OCI-M1 (cell line): ENCODE measurements at regions not wholly inside any gene's neighbourhood (a gene's known extent, or its start where the extent isn't known, plus 50 kb on each side); places are given as distances from the start of the nearest gene placed in this dataset.
"Not testable (repeated sequence)": the region's sequence is repeated elsewhere in the genome, so short reads cannot be mapped to it uniquely, and the experiment has no call there.

Experiments used
- DNase-seq: peaks from one replicate; lab custom pipeline; 2025; lab: John Stamatoyannopoulos, UW

GRCh38 chr18:51330739-51331138 lies 133.3 kb upstream of the MEX3C start:
- DNase-seq = no peak

DNA sequence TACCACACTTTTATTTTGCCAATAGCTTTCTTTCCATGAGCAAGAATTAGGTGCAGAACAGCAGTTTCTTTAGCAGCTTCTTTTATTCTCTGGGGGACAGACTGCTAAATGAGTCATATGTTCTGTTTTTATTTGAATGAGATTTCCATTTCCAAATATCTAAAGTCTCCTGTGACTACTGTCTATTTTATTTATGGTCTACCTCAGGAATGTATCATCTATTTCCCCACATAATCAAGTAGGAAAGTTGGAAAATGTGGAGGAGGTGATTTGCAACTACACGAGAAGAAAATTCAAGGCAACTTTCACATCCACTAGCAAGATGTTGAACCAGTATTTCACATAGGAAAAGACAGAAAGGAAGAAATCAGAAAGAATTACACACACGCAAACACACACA lies 139.9 kb upstream of the MEX3C start:
- DNase-seq = no peak

- DNase-seq = no peak
Observed at GRCh38 chr18:51339856-51340255, 142.4 kb upstream of the MEX3C start.

- no peak for DNase-seq
Observed at GRCh38 chr18:51340332-51340731, 142.9 kb upstream of the MEX3C start.

- peak; percentile 11 for DNase-seq
Observed at GRCh38 chr18:51342815-51343214, 145.3 kb upstream of the MEX3C start.

DNA sequence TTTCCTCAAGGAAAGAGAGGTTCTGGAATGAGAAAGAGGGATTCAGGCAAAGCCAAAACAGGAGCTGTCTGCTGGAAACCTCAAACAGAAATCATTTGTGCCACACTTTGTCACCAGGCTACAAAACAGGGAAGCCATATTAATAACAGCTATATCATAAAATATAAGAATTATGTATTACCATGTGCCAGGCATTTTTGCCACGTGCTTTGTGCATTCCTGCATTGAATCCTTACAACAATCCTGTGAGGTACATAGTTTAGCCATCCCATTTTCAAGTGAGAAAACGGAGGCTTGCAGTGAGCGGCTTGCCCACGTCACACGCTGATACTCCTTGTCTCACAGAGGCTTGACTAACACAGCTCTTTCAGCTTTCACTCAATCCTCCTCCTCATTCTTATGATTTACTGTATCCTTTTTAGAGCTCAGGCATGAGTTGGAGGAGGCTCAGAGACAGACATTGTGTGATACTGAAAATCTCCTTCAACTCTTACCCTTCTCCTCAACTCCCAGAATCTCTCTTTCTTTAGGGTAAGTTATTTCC lies 148.4 kb upstream of the MEX3C start:
- DNase-seq = no peak

GRCh38 chr18:51346404-51346803 lies 148.9 kb upstream of the MEX3C start:
- no peak for DNase-seq

- DNase-seq = no peak
Observed at GRCh38 chr18:51350081-51350480, 152.6 kb upstream of the MEX3C start.

- DNase-seq = no peak
Observed at GRCh38 chr18:51355841-51356240, 158.4 kb upstream of the MEX3C start.

DNA sequence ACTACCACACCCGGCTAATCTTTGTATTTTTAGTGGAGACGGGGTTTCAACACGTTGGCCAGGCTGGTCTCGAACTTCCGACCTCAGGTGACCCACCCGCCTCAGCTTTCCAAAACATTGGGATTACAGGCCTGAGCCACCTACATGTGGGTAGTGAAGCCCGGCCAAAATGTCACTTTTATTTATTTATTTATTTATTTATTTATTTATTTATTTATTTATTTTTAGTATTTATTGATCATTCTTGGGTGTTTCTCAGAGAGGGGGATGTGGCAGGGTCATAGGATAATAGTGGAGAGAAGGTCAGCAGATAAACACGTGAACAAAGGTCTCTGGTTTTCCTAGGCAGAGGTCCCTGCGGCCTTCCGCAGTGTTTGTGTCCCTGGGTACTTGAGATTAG lies 162.8 kb upstream of the MEX3C start:
- not testable (repeated sequence) for DNase-seq

GRCh38 chr18:51361130-51361860 lies 163.8 kb upstream of the MEX3C start:
- peak; percentile 82 for DNase-seq

DNA sequence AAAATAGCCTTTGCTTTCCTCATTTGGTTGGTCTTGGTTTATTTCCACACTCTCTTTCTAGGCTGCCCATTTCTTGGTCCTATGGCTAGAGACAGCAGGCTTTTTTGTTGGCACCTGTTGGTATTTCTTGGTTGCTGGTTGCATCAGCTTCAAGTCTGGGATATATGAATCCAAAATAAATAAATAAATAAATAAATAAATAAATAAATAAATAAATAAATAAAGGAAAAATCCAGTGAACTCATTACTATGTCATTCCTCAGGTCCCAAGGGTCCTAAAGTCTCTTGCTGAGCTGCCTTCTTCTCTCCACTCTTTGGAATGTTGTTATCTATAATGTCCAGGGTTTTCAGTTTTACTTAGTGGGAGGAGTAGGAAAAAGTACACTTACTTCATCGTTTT lies 165.9 kb upstream of the MEX3C start:
- no peak for DNase-seq

GRCh38 chr18:51370996-51371395 lies 173.5 kb upstream of the MEX3C start:
- DNase-seq = no peak

GRCh38 chr18:51371929-51372328 lies 174.4 kb upstream of the MEX3C start:
- no peak for DNase-seq

GRCh38 chr18:51382081-51382480 lies 184.6 kb upstream of the MEX3C start:
- no peak for DNase-seq

GRCh38 chr18:51383116-51383515 lies 185.6 kb upstream of the MEX3C start:
- DNase-seq = no peak

DNA sequence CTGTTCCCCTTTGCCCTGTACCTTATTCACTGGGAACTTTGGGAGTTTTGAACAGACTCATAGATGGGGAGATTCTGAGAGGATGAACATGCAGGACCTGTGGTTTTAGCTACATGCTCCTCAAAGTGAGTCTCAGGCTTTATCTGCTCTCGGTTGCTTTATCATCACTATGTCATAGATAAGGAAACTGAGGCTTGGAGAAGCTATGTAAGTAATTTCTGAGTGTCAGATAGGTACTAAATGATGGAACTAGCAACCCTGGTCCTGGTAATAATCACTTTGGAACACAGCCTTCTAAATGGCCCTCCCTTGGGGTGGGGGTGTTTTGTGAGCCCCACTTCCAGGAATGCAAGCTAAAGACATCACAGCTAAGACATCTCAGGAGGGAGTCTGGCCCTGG lies 186.2 kb upstream of the MEX3C start:
- no peak for DNase-seq

DNA sequence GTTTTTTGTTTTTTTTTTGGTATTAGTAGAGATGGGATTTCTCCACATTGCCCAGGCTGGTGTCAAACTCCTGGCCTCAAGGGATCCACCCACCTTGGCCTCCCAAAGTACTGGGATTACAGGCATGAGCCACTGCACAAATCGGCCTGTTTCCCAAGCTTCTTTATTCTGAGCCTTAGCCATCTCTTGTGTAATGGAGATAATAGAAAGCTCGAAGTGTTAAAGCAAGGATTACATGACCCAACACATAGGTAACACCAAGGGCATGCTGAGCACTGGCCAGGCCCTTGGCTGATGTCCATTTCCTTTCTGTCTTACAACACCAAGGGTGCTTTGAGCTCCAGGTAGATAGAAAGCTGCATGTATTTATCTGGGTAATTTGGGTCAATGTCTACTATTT lies 187.8 kb upstream of the MEX3C start:
- no peak for DNase-seq

DNA sequence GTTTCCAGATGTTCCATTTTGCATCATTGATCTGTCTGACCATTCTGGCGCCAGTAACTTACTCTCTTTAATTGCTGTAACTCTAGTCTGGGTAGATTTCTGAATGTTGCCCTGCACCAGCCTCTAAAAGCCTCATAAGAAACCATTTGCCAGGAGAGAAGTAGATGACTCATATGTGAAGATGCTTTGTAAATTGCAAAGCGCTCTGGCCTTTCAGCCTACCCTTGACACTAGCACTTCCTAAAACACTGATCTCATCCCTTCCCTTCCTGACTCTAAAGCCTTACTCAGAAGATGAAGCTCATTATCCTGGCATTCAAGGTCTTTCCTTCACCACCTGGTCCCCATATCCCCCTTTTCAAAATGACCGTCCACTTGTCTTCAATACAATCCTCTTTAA lies 193.2 kb upstream of the MEX3C start:
- no peak for DNase-seq

DNA sequence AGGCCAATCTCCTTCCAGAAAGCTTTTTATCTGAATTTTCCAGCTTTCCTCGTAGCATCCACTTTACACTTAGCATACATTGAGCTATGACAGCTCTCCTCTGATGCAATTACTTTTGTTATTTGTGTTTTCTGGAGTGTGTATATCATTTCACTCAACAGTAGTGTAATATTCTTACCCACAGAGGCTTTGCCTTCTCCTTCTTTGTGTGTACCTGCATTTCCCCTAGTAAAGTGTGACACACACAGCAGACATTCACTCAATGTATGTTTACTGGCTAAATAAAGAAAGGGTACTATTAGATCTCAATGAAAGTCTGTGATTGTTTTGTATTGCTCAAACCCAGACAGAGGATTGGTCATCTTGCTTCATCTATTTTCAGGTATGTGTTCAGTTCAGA lies 193.7 kb upstream of the MEX3C start:
- DNase-seq = no peak

GRCh38 chr18:51391731-51392130 lies 194.2 kb upstream of the MEX3C start:
- DNase-seq = peak; percentile 24

GRCh38 chr18:51397347-51397962 lies 200.0 kb upstream of the MEX3C start:
- DNase-seq = no peak

- DNase-seq = no peak
Observed at GRCh38 chr18:51398104-51398503, 200.6 kb upstream of the MEX3C start.
